ENCODE measurements at regions not wholly inside any gene's neighbourhood (a gene's known extent, or its start where the extent isn't known, plus 50 kb on each side); places are given as distances from the start of the nearest gene placed in this dataset.

DNA sequence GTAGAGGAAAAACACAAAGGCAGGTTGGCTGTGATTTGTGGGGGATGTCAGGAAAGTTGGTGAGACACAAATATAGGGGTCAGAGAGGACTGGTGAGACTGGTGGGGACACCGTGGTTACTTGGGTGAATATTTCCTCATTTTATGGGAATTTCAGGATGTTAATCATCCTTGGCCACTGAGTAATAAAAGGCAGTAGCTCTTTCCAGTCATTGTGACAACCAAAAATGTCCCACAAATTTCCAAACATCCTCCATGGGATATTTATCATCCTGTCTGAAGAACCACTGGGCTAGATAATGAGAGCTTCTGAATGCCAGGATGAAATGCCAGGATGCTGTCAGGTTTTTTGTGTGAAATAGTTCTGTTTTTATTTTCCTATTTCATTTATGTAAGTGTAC is 374.1 kb downstream of the CD109 start:
- TF ChIP-seq, protein P1, sequence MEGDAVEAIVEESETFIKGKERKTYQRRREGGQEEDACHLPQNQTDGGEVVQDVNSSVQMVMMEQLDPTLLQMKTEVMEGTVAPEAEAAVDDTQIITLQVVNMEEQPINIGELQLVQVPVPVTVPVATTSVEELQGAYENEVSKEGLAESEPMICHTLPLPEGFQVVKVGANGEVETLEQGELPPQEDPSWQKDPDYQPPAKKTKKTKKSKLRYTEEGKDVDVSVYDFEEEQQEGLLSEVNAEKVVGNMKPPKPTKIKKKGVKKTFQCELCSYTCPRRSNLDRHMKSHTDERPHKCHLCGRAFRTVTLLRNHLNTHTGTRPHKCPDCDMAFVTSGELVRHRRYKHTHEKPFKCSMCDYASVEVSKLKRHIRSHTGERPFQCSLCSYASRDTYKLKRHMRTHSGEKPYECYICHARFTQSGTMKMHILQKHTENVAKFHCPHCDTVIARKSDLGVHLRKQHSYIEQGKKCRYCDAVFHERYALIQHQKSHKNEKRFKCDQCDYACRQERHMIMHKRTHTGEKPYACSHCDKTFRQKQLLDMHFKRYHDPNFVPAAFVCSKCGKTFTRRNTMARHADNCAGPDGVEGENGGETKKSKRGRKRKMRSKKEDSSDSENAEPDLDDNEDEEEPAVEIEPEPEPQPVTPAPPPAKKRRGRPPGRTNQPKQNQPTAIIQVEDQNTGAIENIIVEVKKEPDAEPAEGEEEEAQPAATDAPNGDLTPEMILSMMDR (IDR thresholded peaks at IDR 0.05) = no peak
- TF ChIP-seq POLR2A (IDR thresholded peaks at IDR 0.05) = no peak
